B cell (primary cell): ENCODE measurements at regions not wholly inside any gene's neighbourhood (a gene's known extent, or its start where the extent isn't known, plus 50 kb on each side); places are given as distances from the start of the nearest gene placed in this dataset.

Source experiments
- CTCF ChIP-seq: fragments of 200-600 bp; IDR thresholded peaks from one replicate; pipeline ENCODE4 v1.8.0; 2022; ENCODE audit warnings: antibody characterized with exemption, mild to moderate bottlenecking
- EZH2 ChIP-seq: IDR thresholded peaks from 2 replicates; pipeline ENCODE4 v1.6.1; 2012; ENCODE audit warnings: borderline replicate concordance, low read depth, mild to moderate bottlenecking, moderate library complexity, low read length; ENCODE audit not compliant: insufficient read depth, poor library complexity, severe bottlenecking

- TF ChIP-seq CTCF (no peak), EZH2 (no peak)
Measured at GRCh38 chr3:19744047-19744446, 190.0 kb downstream of the EFHB start.
